Lower lobe of right lung (tissue), 2 donors: ENCODE measurements at regions not wholly inside any gene's neighbourhood (a gene's known extent, or its start where the extent isn't known, plus 50 kb on each side); places are given as distances from the start of the nearest gene placed in this dataset.
A peak's percentile ranks its signal among the peaks of the same experiment; 100 is the strongest.
"Not testable (repeated sequence)": the region's sequence is repeated elsewhere in the genome, so short reads cannot be mapped to it uniquely, and the experiment has no call there.

Source experiments
- ATAC-seq, 2 donors: fragments of 200-7000 bp; cut with Tn5 transposase; one replicate each; pipeline ENCODE4 v1.9.1; 2020 to 2022; ENCODE audit warnings: mild to moderate bottlenecking in 2 of 2, moderate library complexity in 2 of 2
- DNase-seq: peaks from one replicate; pipeline ENCODE4 v3.0.0-alpha.2; 2020
- H3K27ac ChIP-seq: fragments of 200-600 bp; one replicate; pipeline ENCODE4 v1.8.0; 2022
- H3K27me3 ChIP-seq: fragments of 200-600 bp; one replicate; pipeline ENCODE4 v1.8.0; 2022; ENCODE audit warnings: low read depth
- H3K36me3 ChIP-seq: fragments of 200-600 bp; one replicate; pipeline ENCODE4 v1.8.0; 2022; ENCODE audit warnings: mild to moderate bottlenecking
- H3K4me1 ChIP-seq: fragments of 200-600 bp; one replicate; pipeline ENCODE4 v1.8.0; 2022
- H3K4me3 ChIP-seq: fragments of 200-600 bp; one replicate; pipeline ENCODE4 v1.8.0; 2022; ENCODE audit warnings: mild to moderate bottlenecking
- H3K9me3 ChIP-seq: fragments of 200-600 bp; one replicate; pipeline ENCODE4 v1.8.0; 2022
- intact Hi-C: fragments of 100-400 bp; cut with DNase I; formaldehyde crosslinking; loops from one replicate; pipeline ENCODE4 v1.11.0; 2022
- TF ChIP-seq, protein P1 (sequence below): fragments of 200-600 bp; IDR thresholded peaks from one replicate; pipeline ENCODE4 v1.8.0; 2022; ENCODE audit warnings: antibody characterized with exemption, mild to moderate bottlenecking
- donor health status: DM: no; HTN: yes; CAD: no; lungs with severe emphysema.

DNA sequence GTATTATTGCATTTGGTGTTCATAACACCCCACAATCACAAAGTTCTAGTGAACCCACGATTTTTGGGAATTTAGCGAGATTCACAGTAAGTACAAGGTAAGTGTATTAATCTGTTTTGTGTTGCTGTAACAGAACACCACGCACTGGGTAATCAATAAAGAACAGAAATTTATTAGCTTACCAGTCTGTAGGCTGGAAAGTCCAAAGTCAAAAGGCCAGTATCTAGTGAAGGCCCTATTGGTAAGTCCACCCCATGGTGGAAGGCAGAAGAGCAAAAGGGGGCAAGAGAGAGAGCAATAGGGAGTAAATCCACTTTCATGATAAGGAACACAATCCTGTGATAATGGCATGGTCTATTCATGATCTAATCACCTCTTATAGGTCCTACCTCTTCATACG is 190.3 kb upstream of the KCNMB2 start:
- Histone ChIP-seq H3K27me3 (no peaks in the 10 kb centered on the region), H3K27ac (no peak overlapping the region), H3K36me3 (no peaks in the 10 kb centered on the region), H3K9me3 (no peaks in the 10 kb centered on the region), H3K4me3 (no peak overlapping the region), H3K4me1 (peaks cover 2% of the 10 kb centered on the region)
- no peak for ATAC-seq
- intact Hi-C loops, result no loop called here
- TF ChIP-seq, protein P1, sequence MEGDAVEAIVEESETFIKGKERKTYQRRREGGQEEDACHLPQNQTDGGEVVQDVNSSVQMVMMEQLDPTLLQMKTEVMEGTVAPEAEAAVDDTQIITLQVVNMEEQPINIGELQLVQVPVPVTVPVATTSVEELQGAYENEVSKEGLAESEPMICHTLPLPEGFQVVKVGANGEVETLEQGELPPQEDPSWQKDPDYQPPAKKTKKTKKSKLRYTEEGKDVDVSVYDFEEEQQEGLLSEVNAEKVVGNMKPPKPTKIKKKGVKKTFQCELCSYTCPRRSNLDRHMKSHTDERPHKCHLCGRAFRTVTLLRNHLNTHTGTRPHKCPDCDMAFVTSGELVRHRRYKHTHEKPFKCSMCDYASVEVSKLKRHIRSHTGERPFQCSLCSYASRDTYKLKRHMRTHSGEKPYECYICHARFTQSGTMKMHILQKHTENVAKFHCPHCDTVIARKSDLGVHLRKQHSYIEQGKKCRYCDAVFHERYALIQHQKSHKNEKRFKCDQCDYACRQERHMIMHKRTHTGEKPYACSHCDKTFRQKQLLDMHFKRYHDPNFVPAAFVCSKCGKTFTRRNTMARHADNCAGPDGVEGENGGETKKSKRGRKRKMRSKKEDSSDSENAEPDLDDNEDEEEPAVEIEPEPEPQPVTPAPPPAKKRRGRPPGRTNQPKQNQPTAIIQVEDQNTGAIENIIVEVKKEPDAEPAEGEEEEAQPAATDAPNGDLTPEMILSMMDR, result no peak
- DNase-seq, result no peak

DNA sequence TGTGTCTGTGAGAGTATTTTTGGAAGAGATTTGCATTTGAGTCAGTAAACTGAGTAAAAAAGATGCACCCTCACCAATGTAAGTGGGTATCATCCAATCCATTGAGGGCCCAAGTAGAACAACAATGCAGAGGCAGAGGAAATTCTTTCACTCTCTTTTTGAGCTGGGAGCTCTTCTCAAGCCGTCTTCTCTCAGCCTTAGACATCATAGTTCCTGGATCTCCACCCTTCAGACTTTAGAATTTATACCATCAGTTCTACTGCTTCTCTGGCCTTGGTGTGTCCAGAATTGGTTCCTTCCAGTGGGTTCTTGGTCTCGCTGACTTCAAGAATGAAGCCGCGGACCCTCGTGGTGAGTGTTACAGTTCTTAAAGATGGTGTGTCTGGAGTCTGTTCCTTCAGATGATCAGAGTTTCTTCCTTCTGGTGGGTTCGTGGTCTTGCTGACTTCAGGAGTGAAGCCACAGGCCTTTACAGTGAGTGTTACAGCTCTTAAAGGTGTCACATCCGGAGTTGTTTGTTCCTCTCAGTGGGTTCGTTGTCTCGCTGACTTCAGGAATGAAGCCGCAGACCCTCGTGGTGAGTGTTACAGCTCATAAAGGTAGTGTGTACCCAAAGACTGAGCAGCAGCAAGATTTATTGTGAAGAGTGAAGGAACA is 187.5 kb upstream of the KCNMB2 start:
- intact Hi-C loops, H3K27ac ChIP-seq: not testable (repeated sequence)

DNA sequence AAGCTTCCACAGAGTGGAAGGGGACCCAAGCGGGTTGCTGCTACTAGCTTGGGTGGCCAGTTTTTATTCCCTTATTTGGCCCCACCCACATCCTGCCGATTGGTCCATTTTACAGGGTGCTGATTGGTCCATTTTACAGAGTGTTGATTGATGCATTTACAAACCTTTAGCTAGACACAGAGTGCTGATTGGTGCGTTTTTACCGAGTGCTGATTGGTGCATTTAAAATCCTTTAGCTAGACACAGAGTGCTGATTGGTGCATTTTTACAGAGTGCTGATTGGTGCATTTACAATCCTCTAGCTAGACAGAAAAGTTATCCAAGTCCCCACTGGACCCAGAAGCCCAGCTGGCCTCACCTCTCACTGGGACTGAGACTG is 187.0 kb upstream of the KCNMB2 start:
- not testable (repeated sequence) for H3K4me3 ChIP-seq, ATAC-seq

More for the DNA sequence above, 187.5 kb upstream of the KCNMB2 start:
- not testable (repeated sequence) for H3K4me1 ChIP-seq, H3K36me3 ChIP-seq, H3K27me3 ChIP-seq, DNase-seq, ATAC-seq, H3K4me3 ChIP-seq, H3K9me3 ChIP-seq

DNA sequence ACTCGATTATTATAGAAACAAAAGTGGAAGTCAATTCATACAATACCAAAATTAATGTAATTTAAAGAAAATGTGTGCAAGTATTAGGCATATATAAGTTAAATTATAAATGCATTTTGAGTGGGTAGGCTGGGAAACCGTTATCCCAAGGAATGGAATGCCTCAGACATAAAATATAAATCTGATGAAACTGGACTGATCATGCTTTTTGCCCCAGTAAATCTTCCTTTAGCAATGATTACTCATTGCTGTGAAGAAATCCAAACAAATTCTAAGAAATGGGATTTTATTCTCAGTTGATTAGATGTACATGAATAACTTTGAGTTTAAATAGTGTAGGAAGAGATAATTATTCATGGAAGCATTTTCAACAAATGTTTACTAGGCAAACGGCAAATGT is 185.5 kb upstream of the KCNMB2 start:
- no peak overlapping the region for H3K27ac ChIP-seq
- intact Hi-C loops, result no loop called here
- no peak overlapping the region for H3K4me3 ChIP-seq
- H3K4me1 ChIP-seq, result no peaks in the 10 kb centered on the region
- no peaks in the 10 kb centered on the region for H3K9me3 ChIP-seq
- H3K36me3 ChIP-seq, result no peaks in the 10 kb centered on the region
- no peaks in the 10 kb centered on the region for H3K27me3 ChIP-seq
- no peak for ATAC-seq
- no peak for DNase-seq
- TF ChIP-seq, protein P1, result no peak

More for the DNA sequence above, 187.0 kb upstream of the KCNMB2 start:
- H3K36me3 ChIP-seq, H3K27me3 ChIP-seq, H3K9me3 ChIP-seq, H3K4me1 ChIP-seq, H3K27ac ChIP-seq, intact Hi-C loops, DNase-seq: not testable (repeated sequence)

DNA sequence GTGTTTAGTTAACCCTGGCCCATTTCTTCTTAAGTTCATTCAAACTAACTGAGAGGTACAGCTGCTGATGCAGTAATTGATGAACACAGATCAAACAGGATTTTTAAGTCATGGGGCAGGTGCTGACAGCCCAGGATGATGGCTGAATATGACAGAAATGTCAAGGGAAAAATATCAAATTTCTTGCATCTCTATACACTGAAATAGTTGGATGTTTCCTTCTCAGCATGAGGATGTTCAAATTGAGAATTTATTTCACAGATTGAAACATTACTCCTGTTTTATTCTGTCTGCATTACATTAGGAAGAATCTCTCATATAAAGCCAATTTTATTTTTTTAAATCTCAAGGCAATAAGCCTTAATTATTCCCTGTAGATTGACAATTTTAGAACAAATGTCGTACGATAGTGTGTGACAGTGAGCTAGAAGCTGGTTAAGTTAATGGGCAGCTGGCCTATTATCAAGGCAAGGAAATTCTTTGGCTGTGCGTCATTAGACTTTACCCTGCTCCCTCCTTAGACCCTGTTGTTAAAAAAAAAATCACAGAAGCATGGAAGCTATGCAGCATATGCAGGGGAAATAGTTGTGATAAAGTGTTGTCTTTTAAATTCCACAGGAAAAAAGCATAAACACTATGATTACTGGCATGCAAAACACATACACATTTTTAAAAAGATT is 183.8 kb upstream of the KCNMB2 start:
- no peaks in the 10 kb centered on the region for H3K4me1 ChIP-seq
- H3K9me3 ChIP-seq, result no peaks in the 10 kb centered on the region
- H3K4me3 ChIP-seq, result no peak overlapping the region
- no peak overlapping the region for H3K27ac ChIP-seq
- DNase-seq (no peak), ATAC-seq (peak in 1 of 2 donors; percentile 64)
- no peaks in the 10 kb centered on the region for H3K27me3 ChIP-seq
- no peaks in the 10 kb centered on the region for H3K36me3 ChIP-seq
- intact Hi-C loops, result no loop called here
- TF ChIP-seq, protein P1, result no peak

DNA sequence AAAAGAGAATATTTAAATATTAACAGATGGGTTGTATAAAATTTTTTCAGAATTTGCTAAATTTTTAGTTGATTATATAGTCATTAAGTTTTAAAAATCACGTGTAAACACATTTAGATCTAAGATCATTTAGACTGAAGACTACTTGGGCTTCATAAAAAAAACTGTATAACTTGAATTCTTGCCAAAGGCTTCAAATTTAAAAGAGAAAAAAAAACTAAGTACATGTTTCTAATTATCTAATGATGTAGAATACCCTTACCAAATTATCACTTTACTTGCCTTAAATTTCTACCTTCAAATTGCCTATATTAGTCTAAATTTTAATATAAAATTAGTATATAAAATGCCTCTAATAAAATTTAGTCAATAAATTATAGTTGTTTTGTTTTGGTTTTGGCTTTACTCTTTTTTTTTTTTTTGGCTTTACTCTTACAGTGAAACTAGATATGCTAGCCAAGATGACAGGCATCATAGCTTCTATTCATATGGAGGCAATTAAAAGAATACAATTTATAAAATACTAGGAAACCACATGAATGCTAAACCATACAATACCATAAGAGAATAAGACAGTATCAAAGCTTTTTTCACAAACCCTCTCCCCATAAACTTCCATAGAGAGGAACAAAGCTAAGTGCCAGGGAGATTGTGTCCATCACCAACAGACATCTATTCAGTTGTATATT is 183.1 kb upstream of the KCNMB2 start:
- H3K36me3 ChIP-seq, result no peaks in the 10 kb centered on the region

More for the DNA sequence above, 183.1 kb upstream of the KCNMB2 start:
- intact Hi-C loops, result no loop called here
- Histone ChIP-seq H3K4me3 (no peak overlapping the region), H3K9me3 (no peaks in the 10 kb centered on the region), H3K4me1 (no peaks in the 10 kb centered on the region), H3K27me3 (no peaks in the 10 kb centered on the region), H3K27ac (no peak overlapping the region)
- ATAC-seq, result no peak
- TF ChIP-seq, protein P1, result no peak
- no peak for DNase-seq
